Hepatocyte (in vitro differentiated cells): ENCODE measurements at regions not wholly inside any gene's neighbourhood (a gene's known extent, or its start where the extent isn't known, plus 50 kb on each side); places are given as distances from the start of the nearest gene placed in this dataset.

Source experiments
- EZH2phosphoT487 ChIP-seq: fragments of 200-600 bp; sonication (generic); IDR thresholded peaks from one replicate; pipeline ENCODE4 v1.6.1; 2018; ENCODE audit warnings: antibody characterized with exemption, mild to moderate bottlenecking, low read depth, moderate library complexity; ENCODE audit not compliant: unreplicated experiment, severe bottlenecking
- TF ChIP-seq, protein P1 (sequence below): fragments of 200-600 bp; sonication (generic); IDR thresholded peaks from 2 replicates; pipeline ENCODE4 v1.5.1; 2016; ENCODE audit warnings: antibody characterized with exemption, mild to moderate bottlenecking; ENCODE audit not compliant: poor library complexity

GRCh38 chr6:145070791-145071190 is 664.5 kb downstream of the EPM2A start:
- TF ChIP-seq, protein P1, sequence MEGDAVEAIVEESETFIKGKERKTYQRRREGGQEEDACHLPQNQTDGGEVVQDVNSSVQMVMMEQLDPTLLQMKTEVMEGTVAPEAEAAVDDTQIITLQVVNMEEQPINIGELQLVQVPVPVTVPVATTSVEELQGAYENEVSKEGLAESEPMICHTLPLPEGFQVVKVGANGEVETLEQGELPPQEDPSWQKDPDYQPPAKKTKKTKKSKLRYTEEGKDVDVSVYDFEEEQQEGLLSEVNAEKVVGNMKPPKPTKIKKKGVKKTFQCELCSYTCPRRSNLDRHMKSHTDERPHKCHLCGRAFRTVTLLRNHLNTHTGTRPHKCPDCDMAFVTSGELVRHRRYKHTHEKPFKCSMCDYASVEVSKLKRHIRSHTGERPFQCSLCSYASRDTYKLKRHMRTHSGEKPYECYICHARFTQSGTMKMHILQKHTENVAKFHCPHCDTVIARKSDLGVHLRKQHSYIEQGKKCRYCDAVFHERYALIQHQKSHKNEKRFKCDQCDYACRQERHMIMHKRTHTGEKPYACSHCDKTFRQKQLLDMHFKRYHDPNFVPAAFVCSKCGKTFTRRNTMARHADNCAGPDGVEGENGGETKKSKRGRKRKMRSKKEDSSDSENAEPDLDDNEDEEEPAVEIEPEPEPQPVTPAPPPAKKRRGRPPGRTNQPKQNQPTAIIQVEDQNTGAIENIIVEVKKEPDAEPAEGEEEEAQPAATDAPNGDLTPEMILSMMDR = no peak
- no peak for TF ChIP-seq EZH2phosphoT487
